Kidney epithelial cell (primary cell): ENCODE measurements at regions not wholly inside any gene's neighbourhood (a gene's known extent, or its start where the extent isn't known, plus 50 kb on each side); places are given as distances from the start of the nearest gene placed in this dataset.

Experiments
- DNase-seq: peaks from one replicate; pipeline ENCODE4 v3.0.0-alpha.2; 2010; ENCODE audit warnings: low read depth
- H3K27me3 ChIP-seq: 2 replicates; pipeline ENCODE4 v1.6.0; 2011; ENCODE audit warnings: low read length; ENCODE audit not compliant: control insufficient read depth, insufficient read depth
- H3K36me3 ChIP-seq: 2 replicates; pipeline ENCODE4 v1.5.1; 2011; ENCODE audit warnings: low read length; ENCODE audit not compliant: control insufficient read depth, insufficient read depth
- H3K4me3 ChIP-seq: 2 replicates; pipeline ENCODE4 v1.5.1; 2011; ENCODE audit warnings: low read depth, mild to moderate bottlenecking, control low read depth, low read length
- TF ChIP-seq, protein P1 (sequence below): IDR thresholded peaks from 2 replicates; pipeline ENCODE4 v1.5.1; 2011; ENCODE audit warnings: mild to moderate bottlenecking, moderate library complexity, low read length, control low read depth, inconsistent platforms; ENCODE audit not compliant: insufficient read depth, poor library complexity, severe bottlenecking

DNA sequence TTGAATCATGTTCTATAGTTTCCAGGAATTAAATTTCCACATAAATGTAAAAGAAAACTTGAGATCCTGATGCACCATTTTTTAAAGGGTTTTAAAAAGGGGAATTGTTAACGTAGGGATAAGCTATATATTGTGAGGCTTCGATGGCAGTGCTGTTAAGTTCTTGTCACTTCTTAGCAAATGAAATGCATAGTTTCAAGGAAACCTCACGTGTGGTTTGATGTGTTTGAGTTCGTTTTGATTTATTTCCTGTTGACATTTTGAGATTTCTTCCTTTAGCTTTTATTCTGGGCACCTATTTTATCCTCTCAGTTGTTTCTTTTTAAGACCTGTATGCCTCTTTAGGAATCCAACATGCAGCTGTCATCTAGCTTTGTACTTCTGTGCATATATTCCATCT lies 301.0 kb downstream of the DOCK8 start:
- DNase-seq: no peak
- Histone ChIP-seq H3K36me3 (no peaks in the 10 kb centered on the region), H3K4me3 (no peak overlapping the region), H3K27me3 (no peaks in the 10 kb centered on the region)
- TF ChIP-seq, protein P1, sequence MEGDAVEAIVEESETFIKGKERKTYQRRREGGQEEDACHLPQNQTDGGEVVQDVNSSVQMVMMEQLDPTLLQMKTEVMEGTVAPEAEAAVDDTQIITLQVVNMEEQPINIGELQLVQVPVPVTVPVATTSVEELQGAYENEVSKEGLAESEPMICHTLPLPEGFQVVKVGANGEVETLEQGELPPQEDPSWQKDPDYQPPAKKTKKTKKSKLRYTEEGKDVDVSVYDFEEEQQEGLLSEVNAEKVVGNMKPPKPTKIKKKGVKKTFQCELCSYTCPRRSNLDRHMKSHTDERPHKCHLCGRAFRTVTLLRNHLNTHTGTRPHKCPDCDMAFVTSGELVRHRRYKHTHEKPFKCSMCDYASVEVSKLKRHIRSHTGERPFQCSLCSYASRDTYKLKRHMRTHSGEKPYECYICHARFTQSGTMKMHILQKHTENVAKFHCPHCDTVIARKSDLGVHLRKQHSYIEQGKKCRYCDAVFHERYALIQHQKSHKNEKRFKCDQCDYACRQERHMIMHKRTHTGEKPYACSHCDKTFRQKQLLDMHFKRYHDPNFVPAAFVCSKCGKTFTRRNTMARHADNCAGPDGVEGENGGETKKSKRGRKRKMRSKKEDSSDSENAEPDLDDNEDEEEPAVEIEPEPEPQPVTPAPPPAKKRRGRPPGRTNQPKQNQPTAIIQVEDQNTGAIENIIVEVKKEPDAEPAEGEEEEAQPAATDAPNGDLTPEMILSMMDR: no peak

DNA sequence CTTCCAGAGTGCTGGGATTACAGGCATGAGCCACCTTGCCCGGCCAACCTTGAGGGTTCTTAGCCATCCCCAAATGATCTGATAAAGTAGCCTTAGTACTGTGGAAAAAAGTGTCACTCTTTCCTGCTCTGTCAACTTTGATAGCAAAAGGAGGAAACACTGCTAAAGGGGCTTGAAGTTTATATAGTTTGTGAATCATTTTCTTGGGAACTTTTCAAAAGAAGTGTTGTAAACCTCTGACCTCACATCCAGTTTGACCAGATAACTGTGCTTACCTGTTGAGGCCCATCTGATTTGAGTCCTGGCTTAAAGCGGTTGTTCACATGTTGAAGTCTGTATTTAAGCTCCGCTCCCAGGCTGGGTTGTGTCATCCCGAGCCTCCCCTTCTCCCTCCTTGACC lies 303.3 kb downstream of the DOCK8 start:
- H3K36me3 ChIP-seq: no peaks in the 10 kb centered on the region
- no peaks in the 10 kb centered on the region for H3K27me3 ChIP-seq
- TF ChIP-seq, protein P1: no peak
- DNase-seq: no peak
- H3K4me3 ChIP-seq: no peak overlapping the region

DNA sequence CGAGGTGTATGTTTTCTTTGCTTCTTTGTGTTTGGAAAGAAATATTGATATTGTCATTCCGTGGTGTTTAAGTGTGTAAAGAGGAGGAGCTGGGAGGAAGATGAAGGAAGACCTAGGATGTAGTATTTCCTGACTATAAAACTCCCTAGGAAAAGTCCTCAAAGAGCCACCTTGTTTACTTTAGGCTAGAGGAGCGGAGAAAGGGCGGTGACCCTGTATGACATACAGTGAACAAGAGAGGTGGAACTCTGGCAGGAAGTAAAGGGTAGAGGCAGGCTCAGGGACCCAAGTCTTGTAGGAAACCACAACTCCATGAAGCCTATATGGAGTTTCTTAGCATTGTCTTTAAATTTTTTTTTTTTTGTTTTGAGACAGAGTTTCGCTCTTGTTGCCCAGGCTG lies 303.9 kb downstream of the DOCK8 start:
- TF ChIP-seq, protein P1: no peak

DNA sequence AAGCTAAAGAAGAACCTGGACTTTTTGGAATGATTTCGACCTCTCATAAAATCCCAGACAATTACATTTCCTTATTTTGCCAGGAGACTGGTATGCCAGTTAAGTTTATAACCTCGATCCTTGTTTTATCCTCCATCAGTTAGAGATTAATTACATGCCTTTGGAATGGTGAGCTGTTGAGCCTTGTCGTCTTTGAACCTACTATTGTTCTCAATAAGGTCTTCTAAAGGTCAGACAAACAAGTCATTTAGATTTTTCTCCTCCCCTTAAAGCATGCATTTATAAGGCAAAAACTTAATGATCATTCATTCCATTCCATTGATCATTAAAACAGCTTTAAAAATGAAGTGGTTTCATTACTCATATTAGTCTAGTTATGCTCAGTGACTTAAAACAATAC lies 304.9 kb downstream of the DOCK8 start:
- Histone ChIP-seq H3K4me3 (no peak overlapping the region), H3K27me3 (no peaks in the 10 kb centered on the region), H3K36me3 (no peaks in the 10 kb centered on the region)
- TF ChIP-seq, protein P1: no peak
- DNase-seq: no peak

More for the DNA sequence above, 303.9 kb downstream of the DOCK8 start:
- H3K4me3 ChIP-seq: no peak overlapping the region
- no peaks in the 10 kb centered on the region for H3K36me3 ChIP-seq
- no peaks in the 10 kb centered on the region for H3K27me3 ChIP-seq
- no peak for DNase-seq

DNA sequence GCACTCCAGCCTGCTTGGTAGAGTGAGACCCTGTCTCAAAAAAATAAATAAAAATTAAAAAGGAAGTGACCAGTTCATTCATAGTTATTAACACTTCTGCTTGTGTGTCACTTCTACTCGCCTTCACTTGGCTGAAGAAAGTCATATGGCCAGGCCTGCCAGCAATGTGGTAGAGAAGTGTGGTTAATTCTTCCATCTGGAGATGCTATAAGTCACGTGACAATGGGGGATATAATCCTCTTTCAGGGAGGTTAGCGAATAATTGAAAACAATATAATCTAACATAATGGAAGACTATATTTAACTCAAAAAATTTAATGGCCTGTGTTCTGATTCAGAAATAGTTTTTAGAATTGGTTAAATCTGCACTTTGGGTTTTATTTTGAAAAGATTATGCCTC lies 305.6 kb downstream of the DOCK8 start:
- TF ChIP-seq, protein P1: no peak
- DNase-seq: no peak

DNA sequence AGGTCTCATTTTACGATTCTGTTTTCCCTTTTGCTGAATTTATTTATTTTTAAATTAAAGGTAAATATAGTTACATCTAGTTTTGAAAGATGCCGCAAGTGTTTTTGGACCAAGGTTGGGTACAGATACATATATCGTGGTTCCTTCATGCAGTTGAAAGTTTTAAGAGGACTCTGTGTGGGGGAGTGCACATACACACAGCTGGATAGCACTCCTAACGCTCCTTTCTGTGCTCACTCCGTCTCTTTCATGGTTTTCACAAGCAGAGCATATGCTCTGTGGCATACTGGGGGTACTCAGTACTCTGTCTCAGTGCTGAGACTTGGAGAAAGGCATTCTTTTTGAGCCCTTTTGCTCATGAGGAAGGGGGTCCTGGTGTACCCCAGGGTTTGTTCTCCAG lies 307.5 kb downstream of the DOCK8 start:
- H3K27me3 ChIP-seq: no peaks in the 10 kb centered on the region
- no peak overlapping the region for H3K4me3 ChIP-seq
- no peaks in the 10 kb centered on the region for H3K36me3 ChIP-seq
- no peak for DNase-seq
- TF ChIP-seq, protein P1: no peak

More for the DNA sequence above, 305.6 kb downstream of the DOCK8 start:
- Histone ChIP-seq H3K27me3 (no peaks in the 10 kb centered on the region), H3K36me3 (no peaks in the 10 kb centered on the region), H3K4me3 (no peak overlapping the region)
